GM19351 (cell line): ENCODE measurements at regions not wholly inside any gene's neighbourhood (a gene's known extent, or its start where the extent isn't known, plus 50 kb on each side); places are given as distances from the start of the nearest gene placed in this dataset.
"Not testable (repeated sequence)": the region's sequence is repeated elsewhere in the genome, so short reads cannot be mapped to it uniquely, and the experiment has no call there.

Experiments used
- ATAC-seq: cut with Tn5 transposase; IDR thresholded peaks from one replicate; pipeline ENCODE4 v1.9.1; 2021; ENCODE audit warnings: mild to moderate bottlenecking, moderate library complexity; ENCODE audit not compliant: unreplicated experiment

DNA sequence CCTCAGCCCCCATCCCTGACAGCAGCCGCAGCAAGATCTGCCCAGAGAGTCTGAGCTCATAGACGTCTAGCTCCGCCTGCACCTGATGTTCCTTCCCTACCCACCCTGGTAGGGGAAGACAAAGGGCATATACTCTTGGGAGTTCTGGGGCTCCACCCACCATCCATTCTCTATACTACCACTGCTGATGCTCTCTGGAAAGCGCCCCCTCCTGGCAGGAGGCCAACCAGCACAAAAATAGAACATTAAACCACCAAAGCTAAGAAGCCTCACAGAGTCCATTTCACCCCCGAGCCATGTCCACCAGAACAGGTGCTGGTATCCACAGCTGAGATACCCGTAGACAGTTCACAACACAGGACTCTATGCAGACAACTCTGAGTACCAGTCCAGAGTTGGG, 662.6 kb upstream of the FAM98A start:
- no peak for ATAC-seq

GRCh38 chr2:34254272-34254878, 655.3 kb upstream of the FAM98A start:
- no peak for ATAC-seq

GRCh38 chr2:34252111-34252510, 653.0 kb upstream of the FAM98A start:
- ATAC-seq, result no peak

GRCh38 chr2:34251578-34251977, 652.5 kb upstream of the FAM98A start:
- no peak for ATAC-seq

DNA sequence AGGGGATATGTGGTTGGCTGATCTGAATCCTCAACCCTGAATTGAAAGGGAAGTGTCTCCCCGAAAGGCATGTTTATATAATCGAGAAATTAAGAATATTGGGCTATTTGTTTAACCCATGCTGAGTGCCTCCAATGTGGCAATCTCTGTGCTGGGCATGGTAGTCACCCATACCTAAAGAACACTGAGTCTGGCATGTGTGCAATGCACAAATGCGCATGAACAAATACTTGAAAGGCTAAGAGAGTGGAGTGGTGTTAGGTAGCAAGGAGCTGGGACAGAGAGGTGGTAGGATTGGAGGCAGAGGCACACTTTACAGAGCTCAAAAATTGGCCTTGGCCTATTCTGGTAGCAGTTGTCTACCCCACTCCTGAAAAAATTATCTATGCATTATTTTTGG, 645.1 kb upstream of the FAM98A start:
- no peak for ATAC-seq

GRCh38 chr2:34242763-34243123, 643.6 kb upstream of the FAM98A start:
- no peak for ATAC-seq

DNA sequence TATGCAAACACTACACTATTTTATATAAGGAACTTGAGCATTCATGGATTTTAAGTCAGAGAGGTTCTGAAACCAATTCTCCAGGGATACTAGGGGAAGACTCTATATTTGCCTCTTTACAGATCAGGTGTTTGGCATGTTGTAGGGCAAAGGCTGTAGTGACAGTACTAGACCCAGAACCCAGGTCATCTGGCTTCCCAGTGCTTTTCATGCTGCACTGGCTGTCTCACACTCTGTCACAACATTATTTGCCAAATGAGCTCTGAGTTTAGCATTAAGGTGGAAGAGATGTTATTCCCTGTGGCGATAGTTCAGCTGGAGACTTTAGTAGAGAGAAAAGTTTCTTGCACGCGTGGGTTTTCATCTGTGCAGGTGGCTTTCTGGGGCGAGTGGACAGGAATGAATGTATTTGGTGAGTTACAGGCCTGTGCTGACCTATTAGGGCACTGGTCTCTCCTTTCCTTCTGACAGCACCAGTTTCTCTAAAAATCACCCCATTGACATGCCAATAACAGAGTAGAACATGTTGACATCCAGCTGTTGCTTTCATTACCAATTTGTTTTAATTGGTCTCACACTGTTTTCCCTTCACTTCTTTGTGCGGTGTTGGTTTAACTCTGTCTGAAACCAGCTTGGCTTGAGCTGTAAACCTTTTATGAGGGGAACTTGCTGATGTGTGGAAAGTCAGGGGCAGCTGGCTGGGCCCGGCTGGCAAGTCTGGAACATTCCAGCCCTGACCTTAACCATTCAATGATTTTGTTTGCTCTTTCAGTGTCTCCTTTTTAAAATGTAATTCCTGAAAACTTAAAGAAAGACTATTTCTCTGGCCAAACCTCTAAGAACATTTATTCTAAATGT, 643.0 kb upstream of the FAM98A start:
- no peak for ATAC-seq

DNA sequence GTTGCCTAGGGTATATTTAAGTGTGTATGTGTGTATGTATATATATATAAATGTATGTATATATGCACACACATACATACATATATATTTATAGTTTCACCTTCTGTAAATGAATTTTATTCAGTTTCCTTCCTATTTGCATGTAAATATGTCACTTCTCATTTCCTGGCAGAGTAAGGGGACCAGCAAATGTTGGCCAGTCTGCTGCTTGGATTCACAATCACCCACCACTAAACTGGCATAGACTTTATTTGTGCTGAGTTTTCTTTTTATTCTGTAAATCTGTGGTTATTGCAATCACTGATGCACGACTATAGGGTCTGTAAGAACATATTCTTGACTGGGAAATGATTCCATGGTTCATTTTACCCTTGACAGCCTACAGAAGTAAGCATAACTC, 640.4 kb upstream of the FAM98A start:
- no peak for ATAC-seq

DNA sequence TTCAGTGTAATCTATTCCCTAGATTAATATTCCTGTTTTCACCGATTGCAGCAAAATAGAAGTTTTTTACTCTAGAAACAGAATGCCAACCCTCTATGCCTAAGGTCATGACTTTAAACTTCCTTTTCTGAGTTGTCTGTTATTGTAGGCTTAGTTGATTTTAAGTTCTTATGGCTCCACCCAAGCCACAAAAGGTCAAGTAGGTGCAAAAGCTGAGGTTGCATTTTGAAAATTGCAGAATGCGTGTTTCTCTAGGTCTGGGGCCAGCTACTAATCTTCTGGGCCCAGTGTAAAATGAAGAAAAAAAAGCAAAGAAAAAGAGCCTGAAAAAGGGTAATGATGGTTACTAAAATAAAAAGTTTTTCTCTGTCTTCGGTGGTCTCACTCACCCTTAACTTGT, 635.7 kb upstream of the FAM98A start:
- ATAC-seq, result no peak

DNA sequence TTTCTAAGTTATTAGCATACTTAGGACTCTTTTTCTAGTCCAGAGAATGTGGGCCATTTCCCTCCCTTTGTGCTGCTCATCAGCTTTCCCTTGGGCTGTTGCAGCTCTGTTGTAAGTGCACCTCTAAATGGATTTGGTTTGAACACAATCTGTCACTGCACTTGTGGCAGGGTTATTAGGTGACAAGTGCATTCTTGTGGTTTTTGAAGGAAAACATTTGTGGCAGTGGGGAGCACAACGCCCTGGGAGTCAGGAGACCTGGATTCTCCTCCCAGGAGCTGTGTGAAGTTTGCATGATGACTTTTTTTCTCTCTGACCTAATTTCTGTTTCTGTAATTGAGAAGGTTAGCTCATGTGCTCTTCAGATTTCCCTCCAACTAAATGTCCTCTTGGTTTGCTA, 630.9 kb upstream of the FAM98A start:
- ATAC-seq, result no peak

DNA sequence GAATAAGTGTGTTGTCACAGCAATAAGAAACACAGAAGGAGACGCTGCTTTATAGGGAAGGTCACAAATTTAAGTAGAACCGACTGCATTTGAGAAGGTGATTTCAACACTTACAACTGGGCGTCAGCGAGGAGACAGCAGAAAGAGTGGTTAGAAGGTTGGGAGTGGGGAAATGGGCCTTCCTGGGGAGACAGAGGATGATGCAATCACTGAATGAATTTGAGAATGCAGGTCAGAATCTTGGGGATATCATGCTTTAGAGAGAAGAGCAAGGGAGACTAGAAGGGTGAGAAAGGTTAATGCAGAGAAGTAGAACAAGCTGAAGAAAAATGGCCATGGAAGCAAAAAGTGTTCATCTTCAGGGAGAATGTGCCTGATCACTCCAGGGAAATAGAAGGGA, 616.1 kb upstream of the FAM98A start:
- no peak for ATAC-seq

DNA sequence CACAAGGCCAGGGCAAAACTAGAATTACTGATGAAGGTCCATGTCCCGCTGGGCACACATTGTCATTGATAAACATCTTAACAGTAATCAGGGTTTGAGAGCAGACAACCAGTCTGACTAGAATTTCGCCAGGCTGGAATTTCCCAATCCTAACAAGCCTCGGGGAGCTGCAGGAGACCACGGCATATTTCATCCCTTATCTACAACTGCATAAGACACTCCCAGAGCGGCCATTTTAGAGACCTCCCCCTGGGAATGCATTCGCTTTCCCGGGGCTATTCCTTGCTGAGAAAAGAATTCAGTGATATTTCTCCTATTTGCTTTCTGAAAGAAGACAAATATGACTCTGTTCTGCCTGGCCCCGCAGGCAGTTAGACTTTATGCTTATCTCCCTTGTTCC, 611.3 kb upstream of the FAM98A start:
- not testable (repeated sequence) for ATAC-seq

- ATAC-seq, result no peak
Observed at GRCh38 chr2:34204560-34204959, 605.5 kb upstream of the FAM98A start.

GRCh38 chr2:34201099-34201498, 602.0 kb upstream of the FAM98A start:
- ATAC-seq, result no peak

DNA sequence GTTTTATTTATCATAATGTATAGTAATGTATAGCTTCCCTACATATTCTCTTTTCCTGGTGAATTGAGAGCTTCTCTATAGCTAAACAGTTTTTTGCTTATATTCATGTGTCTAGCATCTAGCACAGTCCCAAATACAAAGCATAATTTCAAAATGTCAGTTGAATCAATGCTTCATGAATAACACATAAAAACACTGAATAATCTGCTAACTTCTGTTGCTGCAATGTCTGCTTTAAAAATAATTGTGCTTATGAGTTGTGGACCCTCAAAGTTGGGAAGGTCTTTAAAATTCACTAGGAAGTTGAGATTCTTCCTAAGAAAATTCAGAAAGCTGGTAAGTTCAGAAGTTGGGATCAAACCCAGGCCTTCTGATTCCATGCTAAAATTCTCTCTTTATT, 600.9 kb upstream of the FAM98A start:
- no peak for ATAC-seq

DNA sequence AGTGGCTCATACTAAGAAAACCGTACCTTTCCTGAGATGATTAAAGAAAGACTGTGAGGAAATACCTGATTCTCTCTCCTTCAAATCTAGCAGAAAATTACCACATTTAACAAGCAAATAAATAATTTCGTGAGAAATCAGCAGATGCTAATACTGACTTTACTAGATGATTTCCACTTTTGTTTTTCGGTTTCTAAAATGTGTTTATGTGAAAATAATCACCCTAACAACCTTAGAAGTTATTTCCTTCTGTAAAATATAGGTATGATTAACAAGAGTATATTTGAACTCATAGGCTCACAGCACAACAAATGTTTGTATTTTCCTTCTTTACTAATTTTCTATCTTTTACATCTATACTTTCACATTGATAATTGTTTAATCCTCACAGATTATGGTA, 594.1 kb upstream of the FAM98A start:
- ATAC-seq, result no peak

- ATAC-seq, result no peak
Observed at GRCh38 chr2:34188464-34189303, 589.6 kb upstream of the FAM98A start.

DNA sequence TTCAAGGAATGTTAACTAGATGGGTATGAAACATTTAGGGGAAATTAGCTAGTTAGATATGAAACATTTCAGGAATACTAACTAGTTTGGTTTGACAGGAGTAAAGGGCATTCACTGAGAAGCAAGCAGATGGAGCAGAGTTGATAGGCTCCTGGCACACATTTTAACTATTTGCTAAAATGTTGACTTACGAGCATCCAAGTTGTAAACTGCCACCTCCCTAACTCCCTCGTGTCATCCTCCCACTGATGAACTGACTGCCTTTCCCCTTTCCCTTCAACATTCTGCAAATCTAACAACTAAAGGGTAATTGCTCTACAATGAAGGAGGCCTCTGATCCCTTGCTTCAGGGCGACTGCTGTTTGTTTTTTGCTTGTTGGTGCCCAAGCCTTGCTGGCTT, 580.4 kb upstream of the FAM98A start:
- ATAC-seq, result no peak

GRCh38 chr2:34178482-34178881, 579.4 kb upstream of the FAM98A start:
- no peak for ATAC-seq

DNA sequence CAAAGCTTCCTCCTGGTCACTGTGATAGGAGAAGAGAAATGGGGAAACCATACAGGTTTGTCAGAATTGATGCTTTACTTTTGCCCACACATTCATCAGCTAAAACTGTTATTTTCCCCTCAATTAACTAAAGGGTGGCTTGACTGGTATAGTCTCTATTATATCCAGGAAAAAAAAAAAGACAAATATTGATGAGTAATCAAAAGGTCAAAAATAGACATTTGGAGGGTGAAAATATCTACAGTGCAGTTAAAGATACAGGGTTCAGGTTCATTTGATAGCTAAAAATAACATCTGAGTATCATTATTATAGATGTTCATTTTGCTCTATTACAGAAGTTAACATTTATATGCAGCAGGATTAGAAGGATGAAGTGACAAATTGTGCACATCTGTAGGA, 577.6 kb upstream of the FAM98A start:
- no peak for ATAC-seq

GRCh38 chr2:34174506-34174905, 575.4 kb upstream of the FAM98A start:
- ATAC-seq, result no peak

- ATAC-seq, result no peak
Observed at GRCh38 chr2:34162231-34162630, 563.1 kb upstream of the FAM98A start.
